ENCODE measurements at regions not wholly inside any gene's neighbourhood (a gene's known extent, or its start where the extent isn't known, plus 50 kb on each side); places are given as distances from the start of the nearest gene placed in this dataset.

- TF ChIP-seq CTCF (conservative IDR thresholded peaks at IDR 0.05; ENCODE audit: low read depth, low read length) (no peak), EZH2 (IDR thresholded peaks at IDR 0.05; ENCODE audit: borderline replicate concordance, low read depth, low read length, poor library complexity, severe bottlenecking) (no peak)
These were observed 76.8 kb upstream of the COX20 start for GRCh38 chr1:244758708-244759107.
